Esophagus (tissue), 2 donors: ENCODE measurements at regions not wholly inside any gene's neighbourhood (a gene's known extent, or its start where the extent isn't known, plus 50 kb on each side); places are given as distances from the start of the nearest gene placed in this dataset.

Source experiments
- H3K27ac ChIP-seq, 2 donors: one replicate each; pipeline ENCODE4 v1.5.1; 2013; ENCODE audit warnings: low read depth in 2 of 2, mild to moderate bottlenecking in 2 of 2, inconsistent platforms in 1 of 2, low read length in 1 of 2, moderate library complexity in 1 of 2
- H3K27me3 ChIP-seq, 2 donors: one replicate each; pipeline ENCODE4 v1.6.1; 2013; ENCODE audit warnings: low read length in 2 of 2, control low read depth in 1 of 2, mild to moderate bottlenecking in 1 of 2; ENCODE audit not compliant: insufficient read depth in 2 of 2, control insufficient read depth in 1 of 2
- H3K36me3 ChIP-seq, 2 donors: one replicate each; pipeline ENCODE4 v1.6.1; 2013; ENCODE audit warnings: low read length in 1 of 2; ENCODE audit not compliant: control insufficient read depth in 2 of 2, insufficient read depth in 2 of 2
- H3K4me1 ChIP-seq, 2 donors: one replicate each; pipeline ENCODE4 v1.6.1; 2013; ENCODE audit warnings: low read length in 1 of 2; ENCODE audit not compliant: control insufficient read depth in 2 of 2, insufficient read depth in 2 of 2
- H3K4me3 ChIP-seq, 2 donors: one replicate each; pipeline ENCODE4 v1.5.1; 2013; ENCODE audit warnings: low read length in 2 of 2, mild to moderate bottlenecking in 2 of 2, low read depth in 1 of 2, moderate library complexity in 1 of 2
- H3K9me3 ChIP-seq, 2 donors: one replicate each; pipeline ENCODE4 v1.6.1; 2013; ENCODE audit warnings: mild to moderate bottlenecking in 2 of 2, low read depth in 1 of 2, low read length in 1 of 2, moderate library complexity in 1 of 2; ENCODE audit not compliant: control insufficient read depth in 2 of 2, insufficient read depth in 1 of 2
- WGBS, 2 donors: extraction: QIAGEN DNeasy Blood & Tissue Kit; methylation state at CpG; one replicate each; pipeline ENCODE4 v1.1.7; 2013; 5-methylcytosine and 5-hydroxymethylcytosine counted together
- donor health status: healthy with polysubstance abuse.
- donor health status: Bipolar disorder and iron deficiency.

DNA sequence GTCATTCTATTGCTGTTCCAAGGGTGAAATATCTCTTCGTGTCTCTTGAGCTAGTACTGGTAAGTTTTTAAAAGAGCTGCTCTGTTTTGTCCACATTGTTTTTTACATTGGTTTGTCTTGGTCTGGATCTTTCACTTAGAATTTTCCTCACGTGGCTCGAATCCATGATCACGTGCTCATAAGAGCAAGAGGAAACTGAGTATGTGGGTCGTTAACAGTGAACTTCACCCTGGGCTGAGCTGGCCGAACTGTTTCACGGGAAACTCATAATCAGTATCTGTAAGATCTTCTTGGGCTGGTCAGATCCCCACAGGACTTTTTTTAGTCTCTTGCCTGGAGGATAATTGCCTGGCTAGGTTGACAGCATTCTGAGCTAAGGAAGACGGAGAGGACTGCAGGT, 77.8 kb upstream of the HELT start:
- no peaks in the 10 kb centered on the region for H3K4me1 ChIP-seq
- no peak overlapping the region for H3K27ac ChIP-seq
- H3K27me3 ChIP-seq: no peaks in the 10 kb centered on the region
- no peak overlapping the region for H3K4me3 ChIP-seq
- 84 to 91% methylated on average over 8 of the region's 8 CpGs for WGBS, 2 donors
- H3K36me3 ChIP-seq: no peaks in the 10 kb centered on the region
- H3K9me3 ChIP-seq: no peaks in the 10 kb centered on the region

DNA sequence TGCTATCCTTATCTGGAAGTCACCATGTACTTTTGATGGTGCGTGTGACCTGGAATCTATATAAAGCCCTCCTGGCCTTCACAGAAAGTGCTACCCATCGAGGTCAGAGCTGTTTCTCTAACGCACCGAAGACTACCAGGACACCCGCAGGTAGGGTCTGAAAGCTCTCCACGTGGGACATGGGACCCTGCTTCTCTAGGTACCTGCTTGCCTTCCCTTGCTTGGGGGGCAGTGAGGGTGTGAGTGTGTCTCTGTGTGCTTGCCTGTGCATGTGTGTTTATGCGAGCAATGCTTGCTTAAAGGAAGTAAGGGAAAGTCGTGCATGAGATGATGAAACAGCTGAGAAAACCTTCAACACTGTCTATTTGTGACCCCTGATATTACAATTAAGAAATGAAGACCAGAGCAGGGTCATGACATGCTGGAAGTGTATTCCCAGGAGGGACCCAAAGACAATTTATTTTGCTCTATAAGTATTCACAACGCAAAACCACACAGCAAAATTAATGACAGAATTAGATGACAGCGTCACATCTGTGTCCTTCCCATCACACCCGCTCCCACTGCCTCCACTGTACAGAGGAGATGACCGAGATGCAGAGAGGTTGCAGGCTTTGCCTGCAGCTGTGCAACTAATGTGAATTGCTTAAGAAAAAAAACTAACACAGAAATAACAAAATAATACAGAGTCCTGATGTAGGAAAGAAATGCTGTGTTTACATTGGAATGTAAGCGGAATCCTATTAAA, 76.4 kb upstream of the HELT start:
- Histone ChIP-seq H3K27me3 (no peaks in the 10 kb centered on the region), H3K27ac (no peak overlapping the region), H3K4me3 (no peak overlapping the region), H3K9me3 (no peaks in the 10 kb centered on the region), H3K36me3 (no peaks in the 10 kb centered on the region), H3K4me1 (no peaks in the 10 kb centered on the region)
- WGBS, 2 donors: 75 to 76% methylated on average over 13 of the region's 13 CpGs

DNA sequence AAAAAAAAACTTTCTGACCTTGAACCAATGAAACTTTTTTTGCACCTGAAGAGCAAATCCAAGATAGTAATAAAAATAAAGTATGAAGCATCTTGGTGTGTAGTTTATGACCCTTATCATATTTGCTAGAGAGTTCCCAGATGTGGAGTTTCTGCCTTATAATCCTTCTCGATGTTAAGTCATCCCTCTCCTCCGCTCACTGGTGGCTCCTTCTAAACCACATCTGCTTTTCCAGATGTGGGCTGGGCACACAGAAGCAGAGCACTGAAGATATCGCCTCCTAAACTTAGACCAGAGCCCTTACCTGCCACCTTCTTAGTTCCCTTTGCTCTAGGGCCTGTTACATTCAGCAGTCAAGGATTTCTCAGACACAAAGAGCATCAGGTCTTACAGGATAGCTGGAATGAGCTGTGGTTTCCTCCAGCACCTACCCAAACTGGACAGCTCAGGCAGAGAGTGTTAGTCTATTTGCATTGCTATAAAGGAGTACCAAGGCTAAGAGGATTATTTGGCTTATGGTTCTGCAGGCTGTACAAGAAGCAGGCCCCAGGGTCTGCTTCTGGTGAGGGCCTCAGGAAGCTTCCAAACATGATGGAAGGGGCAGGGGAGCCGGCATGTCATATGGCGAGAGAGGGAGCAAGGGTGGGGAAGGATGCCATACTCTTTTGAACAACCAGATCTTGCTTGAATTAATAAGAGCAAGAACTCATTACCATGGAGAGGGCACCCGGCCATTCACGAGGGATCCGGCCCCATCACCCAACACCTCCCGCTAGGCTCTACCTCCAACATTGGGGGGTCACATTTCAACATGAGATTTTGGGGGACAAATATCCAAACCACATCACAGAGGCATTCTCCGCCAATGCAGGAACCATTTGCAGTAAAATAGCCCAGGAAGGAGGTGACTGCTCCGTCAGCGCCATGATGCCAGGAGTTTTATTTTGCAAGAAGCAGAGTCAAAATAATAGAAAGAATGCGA, 75.6 kb upstream of the HELT start:
- Histone ChIP-seq H3K4me3 (no peak overlapping the region), H3K27ac (no peak overlapping the region), H3K36me3 (no peaks in the 10 kb centered on the region), H3K27me3 (no peaks in the 10 kb centered on the region), H3K9me3 (no peaks in the 10 kb centered on the region), H3K4me1 (no peaks in the 10 kb centered on the region)
- 85 to 91% methylated on average over 13 of the region's 13 CpGs for WGBS, 2 donors

DNA sequence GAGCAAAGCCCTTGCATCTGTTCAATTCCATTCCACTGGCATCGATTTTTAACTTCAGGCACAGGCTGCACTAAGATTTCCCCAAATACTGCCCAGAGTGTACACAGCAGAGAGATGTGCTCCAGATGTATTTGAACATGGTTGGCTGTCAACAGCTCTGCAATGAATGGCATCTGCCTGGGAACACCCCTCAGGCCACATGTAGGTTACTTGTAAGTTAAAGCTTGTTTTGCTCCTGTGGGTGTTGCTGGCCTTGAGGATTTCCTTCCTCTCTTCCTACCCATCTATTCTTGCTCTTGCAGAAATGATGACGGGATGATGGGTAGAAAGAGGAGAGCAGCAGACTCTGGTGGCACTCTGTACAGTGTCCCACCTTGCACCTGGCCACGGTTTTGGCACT, 69.3 kb upstream of the HELT start:
- no peaks in the 10 kb centered on the region for H3K9me3 ChIP-seq
- H3K27me3 ChIP-seq: no peaks in the 10 kb centered on the region
- H3K36me3 ChIP-seq: no peaks in the 10 kb centered on the region
- 74 to 76% methylated on average over 3 of the region's 3 CpGs for WGBS, 2 donors
- H3K27ac ChIP-seq: no peak overlapping the region
- H3K4me3 ChIP-seq: no peak overlapping the region
- peaks cover 0 to 2% of the 10 kb centered on the region in 2 donors for H3K4me1 ChIP-seq

DNA sequence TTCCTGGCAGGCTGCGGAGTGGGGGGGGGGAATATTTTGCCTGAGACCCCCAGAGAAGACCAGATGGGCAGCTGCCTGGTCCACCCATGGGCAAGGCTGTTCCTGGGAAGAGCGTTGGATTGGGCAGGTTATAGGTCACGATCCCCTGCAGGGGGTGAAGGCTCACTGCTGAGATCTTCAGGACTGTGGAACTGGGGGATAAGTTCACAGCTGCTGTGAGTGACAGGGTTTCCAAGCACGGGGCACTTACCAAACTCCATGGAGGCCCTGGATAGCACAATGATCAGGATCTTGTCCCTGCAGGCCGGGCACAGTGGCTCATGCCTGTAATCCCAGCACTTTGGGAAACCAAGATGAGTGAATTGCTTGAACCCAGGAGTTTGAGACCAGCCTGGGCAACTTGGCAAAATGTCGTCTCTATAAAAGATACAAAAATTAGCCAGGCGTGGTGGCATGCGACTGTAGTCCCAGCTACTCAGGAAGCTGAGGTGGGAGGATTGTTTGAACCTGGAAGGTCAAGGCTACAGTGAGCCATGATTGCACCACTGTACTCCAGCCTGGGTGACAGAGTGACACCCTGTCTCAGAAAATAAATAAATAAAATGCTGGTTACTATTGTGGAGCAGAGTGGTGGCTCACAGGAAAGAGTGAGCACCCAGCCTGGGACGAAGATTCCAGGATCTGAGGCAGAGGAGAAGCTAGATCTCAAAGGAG, 68.0 kb upstream of the HELT start:
- H3K4me1 ChIP-seq: peaks cover 0 to 5% of the 10 kb centered on the region in 2 donors
- no peaks in the 10 kb centered on the region for H3K9me3 ChIP-seq
- H3K27me3 ChIP-seq: no peaks in the 10 kb centered on the region
- WGBS, 2 donors: 86% methylated on average over 9 of the region's 9 CpGs
- H3K4me3 ChIP-seq: no peak overlapping the region
- no peak overlapping the region for H3K27ac ChIP-seq
- H3K36me3 ChIP-seq: no peaks in the 10 kb centered on the region

DNA sequence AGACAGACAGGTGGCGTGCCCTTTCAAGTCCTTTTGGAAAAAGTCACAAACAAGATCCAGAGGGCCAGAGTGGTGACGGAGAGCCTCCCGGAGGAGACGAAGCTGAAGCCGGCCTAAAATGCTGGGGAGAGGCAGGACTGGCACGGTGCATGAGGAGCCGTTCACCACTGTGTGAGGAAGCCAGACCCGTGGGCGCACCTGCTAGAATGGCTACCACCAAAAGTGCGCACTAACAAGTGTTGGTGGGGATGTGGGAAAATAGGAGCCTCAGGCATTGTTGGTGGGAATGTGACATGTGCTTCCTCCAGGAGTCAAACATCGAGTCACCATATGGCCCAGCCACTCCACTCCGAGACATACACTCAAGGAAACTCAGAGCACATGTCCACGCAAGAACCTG, 67.4 kb upstream of the HELT start:
- no peak overlapping the region for H3K4me3 ChIP-seq
- no peak overlapping the region for H3K27ac ChIP-seq
- no peaks in the 10 kb centered on the region for H3K9me3 ChIP-seq
- no peaks in the 10 kb centered on the region for H3K36me3 ChIP-seq
- WGBS, 2 donors: 83 to 89% methylated on average over 13 of the region's 13 CpGs
- H3K27me3 ChIP-seq: no peaks in the 10 kb centered on the region
- H3K4me1 ChIP-seq: peaks cover 0 to 5% of the 10 kb centered on the region in 2 donors

- Histone ChIP-seq H3K4me3 (no peak overlapping the region), H3K27me3 (no peaks in the 10 kb centered on the region), H3K36me3 (no peaks in the 10 kb centered on the region), H3K27ac (no peak overlapping the region), H3K4me1 (peaks cover 0 to 5% of the 10 kb centered on the region in 2 donors), H3K9me3 (no peaks in the 10 kb centered on the region)
- 96% methylated on average over 20 to 22 of the region's 22 CpGs for WGBS, 2 donors
Measured at GRCh38 chr4:184951668-184952160, 66.6 kb upstream of the HELT start.

DNA sequence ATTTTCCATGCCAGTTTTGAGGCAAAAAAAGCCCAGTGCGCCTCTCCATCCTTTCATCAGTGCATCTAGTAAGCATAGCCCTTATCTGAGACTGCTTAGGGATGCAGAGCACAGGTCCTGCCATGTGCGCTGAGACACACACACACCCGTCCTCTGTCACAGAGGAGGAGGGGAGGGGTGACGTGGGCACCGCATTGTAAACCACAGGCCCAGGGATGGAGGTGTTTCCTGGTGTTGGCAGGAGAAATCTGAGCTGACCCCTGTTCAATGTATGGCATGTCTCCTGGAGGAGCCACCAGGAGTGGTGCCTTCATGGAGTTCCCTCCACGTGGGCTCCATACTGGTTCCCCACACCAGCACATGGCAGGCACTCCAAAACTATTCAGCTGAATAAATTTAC, 65.8 kb upstream of the HELT start:
- no peak overlapping the region for H3K4me3 ChIP-seq
- WGBS, 2 donors: 76 to 81% methylated on average over 6 of the region's 6 CpGs
- H3K27me3 ChIP-seq: no peaks in the 10 kb centered on the region
- H3K27ac ChIP-seq: no peak overlapping the region
- no peaks in the 10 kb centered on the region for H3K36me3 ChIP-seq
- no peaks in the 10 kb centered on the region for H3K9me3 ChIP-seq
- peaks cover 0 to 5% of the 10 kb centered on the region in 2 donors for H3K4me1 ChIP-seq

DNA sequence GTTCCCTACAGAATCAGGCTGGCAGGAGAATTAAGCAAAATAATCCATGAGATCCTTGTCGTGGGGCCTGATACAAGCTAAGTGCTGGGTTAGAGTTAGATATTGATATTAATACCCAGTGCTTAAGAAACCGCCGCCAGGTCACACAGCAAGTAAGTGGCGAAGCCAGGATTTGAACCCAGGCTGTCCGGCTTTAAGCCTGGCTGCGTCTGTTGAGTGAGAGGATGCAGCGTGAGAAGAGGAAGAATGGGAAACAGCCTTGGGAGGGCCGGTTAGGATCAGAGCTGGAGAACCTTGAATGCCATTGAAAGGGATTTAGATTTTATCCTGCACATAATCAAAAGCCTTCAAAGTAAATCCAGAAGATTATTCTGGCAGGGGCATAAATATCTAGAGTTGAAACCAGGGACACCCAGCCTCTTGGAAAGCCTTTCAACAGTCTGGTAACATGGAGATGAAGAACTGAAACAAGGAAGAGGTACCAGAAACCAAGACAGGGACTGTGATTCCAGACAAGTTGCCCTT, 64.8 kb upstream of the HELT start:
- H3K4me1 ChIP-seq: peaks cover 0 to 10% of the 10 kb centered on the region in 2 donors
- H3K36me3 ChIP-seq: no peaks in the 10 kb centered on the region
- no peak overlapping the region for H3K4me3 ChIP-seq
- H3K27ac ChIP-seq: no peak overlapping the region
- H3K27me3 ChIP-seq: no peaks in the 10 kb centered on the region
- no peaks in the 10 kb centered on the region for H3K9me3 ChIP-seq
- WGBS, 2 donors: 67 to 71% methylated on average over 8 of the region's 8 CpGs
